ENCODE measurements at regions not wholly inside any gene's neighbourhood (a gene's known extent, or its start where the extent isn't known, plus 50 kb on each side); places are given as distances from the start of the nearest gene placed in this dataset.
A peak's percentile ranks its signal among the peaks of the same experiment; 100 is the strongest.

DNA sequence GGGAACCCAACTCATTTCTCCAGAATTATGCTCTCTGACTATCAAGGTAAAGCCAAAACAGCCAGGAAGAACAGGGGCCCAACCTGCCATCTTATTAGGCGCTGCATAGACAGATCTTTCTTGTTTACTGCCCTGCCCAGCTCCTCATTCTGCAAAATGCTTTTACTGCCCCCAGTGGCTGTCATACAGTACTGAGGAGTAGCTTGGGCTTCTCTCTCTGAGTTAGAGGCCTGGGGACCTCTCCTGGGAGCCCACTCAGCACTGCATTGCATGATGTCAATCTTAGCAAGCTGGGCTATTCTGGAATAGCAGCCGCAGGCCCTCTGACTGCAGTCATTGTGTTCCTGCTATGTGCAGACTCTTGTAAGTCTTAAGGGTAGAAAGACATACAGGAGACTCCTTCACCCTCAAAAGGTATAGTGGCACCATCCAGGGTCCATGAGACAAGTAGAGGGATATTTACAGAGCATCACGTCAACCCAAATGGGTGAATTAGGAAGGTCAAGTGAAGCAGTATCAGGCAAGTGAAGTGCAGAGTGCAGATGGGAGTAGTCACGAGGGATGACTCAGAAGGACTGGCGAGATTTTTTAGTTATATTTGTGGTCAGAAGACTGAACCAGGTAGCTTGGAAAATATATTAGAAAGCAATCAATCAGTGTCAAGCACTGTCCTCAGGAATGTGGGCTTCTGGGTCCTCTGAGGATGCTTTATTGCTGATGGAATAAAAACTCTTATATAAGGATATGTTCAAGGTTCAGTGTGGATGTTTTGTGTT is 294.1 kb upstream of the SFRP2 start:
- DNase-seq (ENCODE audit: low spot score) = peak; percentile 17
- CTCF ChIA-PET = interaction anchor here (0.6 to 2.0 kb wide), 3 partner anchors 157 to 297 kb away, joined by 3 to 14 read pairs (median 6); no protein-coding TSS in a partner anchor
- H3K27me3 ChIP-seq (replicated peaks; ENCODE audit: insufficient read depth, low read depth, low read length, poor library complexity) = no peaks in the 10 kb centered on the region
- POLR2A ChIA-PET (ENCODE audit: low non-redundant PET) = no interaction called here
- TF ChIP-seq, protein P1, sequence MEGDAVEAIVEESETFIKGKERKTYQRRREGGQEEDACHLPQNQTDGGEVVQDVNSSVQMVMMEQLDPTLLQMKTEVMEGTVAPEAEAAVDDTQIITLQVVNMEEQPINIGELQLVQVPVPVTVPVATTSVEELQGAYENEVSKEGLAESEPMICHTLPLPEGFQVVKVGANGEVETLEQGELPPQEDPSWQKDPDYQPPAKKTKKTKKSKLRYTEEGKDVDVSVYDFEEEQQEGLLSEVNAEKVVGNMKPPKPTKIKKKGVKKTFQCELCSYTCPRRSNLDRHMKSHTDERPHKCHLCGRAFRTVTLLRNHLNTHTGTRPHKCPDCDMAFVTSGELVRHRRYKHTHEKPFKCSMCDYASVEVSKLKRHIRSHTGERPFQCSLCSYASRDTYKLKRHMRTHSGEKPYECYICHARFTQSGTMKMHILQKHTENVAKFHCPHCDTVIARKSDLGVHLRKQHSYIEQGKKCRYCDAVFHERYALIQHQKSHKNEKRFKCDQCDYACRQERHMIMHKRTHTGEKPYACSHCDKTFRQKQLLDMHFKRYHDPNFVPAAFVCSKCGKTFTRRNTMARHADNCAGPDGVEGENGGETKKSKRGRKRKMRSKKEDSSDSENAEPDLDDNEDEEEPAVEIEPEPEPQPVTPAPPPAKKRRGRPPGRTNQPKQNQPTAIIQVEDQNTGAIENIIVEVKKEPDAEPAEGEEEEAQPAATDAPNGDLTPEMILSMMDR (conservative IDR thresholded peaks at IDR 0.05; ENCODE audit: low read depth, low read length) = peak; percentile 47
- TF ChIP-seq EZH2 (IDR thresholded peaks at IDR 0.05; ENCODE audit: borderline replicate concordance, low read depth, low read length, poor library complexity, severe bottlenecking) = no peak
- H3K4me3 ChIP-seq (ENCODE audit: low read depth, low read length, poor library complexity, severe bottlenecking) = no peak overlapping the region
- no peaks in the 10 kb centered on the region for H3K4me1 ChIP-seq (ENCODE audit: insufficient read depth, low read length, poor library complexity, severe bottlenecking)
- intact Hi-C loops (cut with micrococcal nuclease; ENCODE audit: unreplicated experiment) = no loop called here
- H3K9me3 ChIP-seq (ENCODE audit: low read depth, low read length, poor library complexity, severe bottlenecking) = no peaks in the 10 kb centered on the region
- no TSS peak for BruUV-seq (replicated peaks)
- no peaks in the 10 kb centered on the region for H3K36me3 ChIP-seq (ENCODE audit: insufficient read depth, low read length, poor library complexity, severe bottlenecking)
- H3K27ac ChIP-seq (ENCODE audit: low read depth, low read length, poor library complexity, severe bottlenecking) = no peak overlapping the region

- Histone ChIP-seq H3K27me3 (replicated peaks; ENCODE audit: insufficient read depth, low read depth, low read length, poor library complexity) (no peaks in the 10 kb centered on the region), H3K27ac (ENCODE audit: low read depth, low read length, poor library complexity, severe bottlenecking) (no peak overlapping the region), H3K36me3 (ENCODE audit: insufficient read depth, low read length, poor library complexity, severe bottlenecking) (no peaks in the 10 kb centered on the region), H3K4me3 (ENCODE audit: low read depth, low read length, poor library complexity, severe bottlenecking) (no peak overlapping the region), H3K9me3 (ENCODE audit: low read depth, low read length, poor library complexity, severe bottlenecking) (no peaks in the 10 kb centered on the region), H3K4me1 (ENCODE audit: insufficient read depth, low read length, poor library complexity, severe bottlenecking) (no peaks in the 10 kb centered on the region)
- no TSS peak for BruUV-seq (replicated peaks)
- TF ChIP-seq EZH2 (IDR thresholded peaks at IDR 0.05; ENCODE audit: borderline replicate concordance, low read depth, low read length, poor library complexity, severe bottlenecking) = no peak
- TF ChIP-seq, protein P1 (conservative IDR thresholded peaks at IDR 0.05; ENCODE audit: low read depth, low read length) = no peak
- no peak for DNase-seq (ENCODE audit: low spot score)
- ChIA-PET POLR2A (ENCODE audit: low non-redundant PET) (no interaction called here), CTCF (no interaction called here)
- intact Hi-C loops (cut with micrococcal nuclease; ENCODE audit: unreplicated experiment) = no loop called here
Observed at GRCh38 chr4:154081391-154081790, 292.5 kb upstream of the SFRP2 start.

- BruUV-seq (replicated peaks) = no TSS peak
- Histone ChIP-seq H3K4me3 (ENCODE audit: low read depth, low read length, poor library complexity, severe bottlenecking) (no peak overlapping the region), H3K27ac (ENCODE audit: low read depth, low read length, poor library complexity, severe bottlenecking) (no peak overlapping the region), H3K4me1 (ENCODE audit: insufficient read depth, low read length, poor library complexity, severe bottlenecking) (no peaks in the 10 kb centered on the region), H3K9me3 (ENCODE audit: low read depth, low read length, poor library complexity, severe bottlenecking) (no peaks in the 10 kb centered on the region), H3K27me3 (replicated peaks; ENCODE audit: insufficient read depth, low read depth, low read length, poor library complexity) (no peaks in the 10 kb centered on the region), H3K36me3 (ENCODE audit: insufficient read depth, low read length, poor library complexity, severe bottlenecking) (no peaks in the 10 kb centered on the region)
- DNase-seq (ENCODE audit: low spot score) = no peak
- CTCF ChIA-PET = no interaction called here
- no peak for TF ChIP-seq EZH2 (IDR thresholded peaks at IDR 0.05; ENCODE audit: borderline replicate concordance, low read depth, low read length, poor library complexity, severe bottlenecking)
- TF ChIP-seq, protein P1 (conservative IDR thresholded peaks at IDR 0.05; ENCODE audit: low read depth, low read length) = no peak
- intact Hi-C loops (cut with micrococcal nuclease; ENCODE audit: unreplicated experiment) = no loop called here
- POLR2A ChIA-PET (ENCODE audit: low non-redundant PET) = no interaction called here
Observed at GRCh38 chr4:154078504-154079350, 289.8 kb upstream of the SFRP2 start.
